Activated T-cell treated with anti-CD3 and anti-CD28 coated beads, Interleukin-2, amount 50 U/mL, for 24 hours (primary cell): ENCODE measurements at regions not wholly inside any gene's neighbourhood (a gene's known extent, or its start where the extent isn't known, plus 50 kb on each side); places are given as distances from the start of the nearest gene placed in this dataset.
"Not testable (repeated sequence)": the region's sequence is repeated elsewhere in the genome, so short reads cannot be mapped to it uniquely, and the experiment has no call there.

Source experiments
- DNase-seq: peaks from one replicate; pipeline ENCODE4 v3.0.0-alpha.2; 2020
- H3K27ac Mint-ChIP-seq: 2 replicates; pipeline ENCODE4 v1.8.0; 2020; ENCODE audit warnings: mild to moderate bottlenecking, mixed read lengths
- H3K27me3 Mint-ChIP-seq: 2 replicates; pipeline ENCODE4 v1.8.0; 2020; ENCODE audit warnings: mixed read lengths
- H3K36me3 Mint-ChIP-seq: 2 replicates; pipeline ENCODE4 v1.8.0; 2020; ENCODE audit warnings: low read depth, mixed read lengths
- H3K4me1 Mint-ChIP-seq: 2 replicates; pipeline ENCODE4 v1.8.0; 2020; ENCODE audit warnings: low read depth, mixed read lengths
- H3K4me3 Mint-ChIP-seq: 2 replicates; pipeline ENCODE4 v1.8.0; 2020; ENCODE audit warnings: mild to moderate bottlenecking, moderate library complexity, mixed read lengths
- H3K9me3 Mint-ChIP-seq: 2 replicates; pipeline ENCODE4 v1.8.0; 2020; ENCODE audit warnings: mixed read lengths

- Mint-ChIP-seq H3K4me1 (peaks cover 2% of the 10 kb centered on the region), H3K36me3 (no peaks in the 10 kb centered on the region), H3K27me3 (no peaks in the 10 kb centered on the region), H3K27ac (no peak overlapping the region), H3K4me3 (no peak overlapping the region), H3K9me3 (no peaks in the 10 kb centered on the region)
- DNase-seq, result no peak
Observed at GRCh38 chr3:31086698-31087097, 192.2 kb upstream of the GADL1 start.

DNA sequence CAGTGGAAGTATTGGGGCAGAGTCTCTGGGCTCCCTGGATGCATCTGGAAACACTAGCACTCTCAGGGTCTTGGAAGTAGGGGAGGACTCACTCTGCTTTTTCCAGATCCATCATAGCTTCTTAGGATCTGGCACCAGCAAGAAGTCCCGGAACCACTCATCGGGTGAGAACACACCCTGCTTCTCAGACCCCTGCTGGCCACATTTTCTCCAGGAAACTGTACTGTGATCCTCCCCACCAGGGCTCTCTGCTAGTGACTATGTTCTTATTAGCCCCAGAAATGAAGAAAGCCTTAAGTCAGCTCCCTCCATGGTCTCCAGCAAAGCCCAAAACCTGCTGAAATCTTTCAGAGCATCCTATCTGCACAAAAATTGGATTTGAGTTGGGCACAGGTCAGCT, 197.3 kb upstream of the GADL1 start:
- no peak for DNase-seq
- Mint-ChIP-seq H3K36me3 (no peaks in the 10 kb centered on the region), H3K9me3 (no peaks in the 10 kb centered on the region), H3K27me3 (no peaks in the 10 kb centered on the region), H3K27ac (no peak overlapping the region), H3K4me1 (peaks cover 5% of the 10 kb centered on the region), H3K4me3 (no peak overlapping the region)

DNA sequence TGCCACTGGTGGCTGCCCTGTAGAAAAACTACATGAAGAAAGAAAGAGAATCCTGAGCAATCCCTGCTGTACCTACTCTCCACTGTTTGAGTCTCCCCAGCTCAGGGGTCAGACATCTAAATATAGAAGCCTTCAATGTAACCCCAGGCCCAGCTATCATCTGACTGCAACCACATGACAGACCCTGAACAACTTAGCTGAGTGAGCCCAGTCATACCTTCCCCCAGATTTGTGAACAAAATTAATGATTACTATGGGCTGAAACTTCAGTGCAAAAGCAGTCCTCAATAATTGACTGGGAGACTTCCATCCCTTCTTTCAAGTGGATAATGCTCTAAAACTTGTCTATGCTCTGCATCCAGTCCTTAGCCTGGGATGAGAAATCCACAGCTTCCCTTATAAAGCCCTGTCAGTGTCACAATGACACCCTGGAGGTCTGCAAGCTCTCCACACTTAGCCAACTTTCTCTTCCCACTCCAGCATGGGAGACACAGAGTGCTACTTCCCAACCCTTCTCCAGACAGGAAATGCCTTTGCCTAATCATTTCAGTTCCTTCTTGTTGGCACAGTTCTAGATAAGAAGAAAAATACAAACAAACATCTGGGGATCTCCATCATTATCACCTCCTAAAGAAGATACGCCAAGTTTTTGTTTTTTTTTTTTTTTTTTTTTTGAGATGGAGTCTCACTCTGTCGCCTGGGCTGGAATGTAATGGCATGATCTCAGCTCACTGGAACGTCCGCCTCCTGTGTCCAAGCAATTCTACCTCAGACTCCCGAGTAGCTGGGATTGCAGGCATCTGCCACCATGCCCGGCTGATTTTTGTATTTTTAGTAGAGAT, 198.5 kb upstream of the GADL1 start:
- no peaks in the 10 kb centered on the region for H3K27me3 Mint-ChIP-seq
- H3K4me1 Mint-ChIP-seq, result peaks cover 7% of the 10 kb centered on the region
- H3K9me3 Mint-ChIP-seq, result no peaks in the 10 kb centered on the region
- no peaks in the 10 kb centered on the region for H3K36me3 Mint-ChIP-seq
- H3K27ac Mint-ChIP-seq, result no peak overlapping the region
- no peak for DNase-seq
- H3K4me3 Mint-ChIP-seq, result no peak overlapping the region

DNA sequence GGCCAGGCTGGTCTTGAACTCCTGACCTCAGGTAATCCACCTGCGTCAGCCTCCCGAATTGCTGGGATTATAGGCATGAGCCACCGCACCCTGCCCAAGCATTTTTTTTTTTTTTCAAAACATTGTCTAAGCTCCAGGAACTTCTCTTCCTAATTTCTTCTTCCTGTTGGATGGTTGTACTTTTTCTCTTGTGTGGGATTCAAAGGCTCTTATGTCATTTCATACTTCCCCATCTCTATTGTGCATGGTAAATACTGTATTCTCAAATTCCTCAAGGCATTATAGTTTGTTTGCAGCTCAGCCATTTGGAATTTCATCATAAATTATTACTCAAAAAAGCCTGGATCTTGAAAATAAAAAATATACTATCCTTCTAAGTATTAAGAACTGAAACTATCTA, 199.1 kb upstream of the GADL1 start:
- Mint-ChIP-seq H3K27ac (no peak overlapping the region), H3K9me3 (no peaks in the 10 kb centered on the region), H3K36me3 (no peaks in the 10 kb centered on the region), H3K4me3 (no peak overlapping the region), H3K27me3 (no peaks in the 10 kb centered on the region), H3K4me1 (peaks cover 7% of the 10 kb centered on the region)
- no peak for DNase-seq

- DNase-seq, result no peak
- peaks cover 7% of the 10 kb centered on the region for H3K4me1 Mint-ChIP-seq
- H3K9me3 Mint-ChIP-seq, result no peaks in the 10 kb centered on the region
- no peak overlapping the region for H3K27ac Mint-ChIP-seq
- H3K27me3 Mint-ChIP-seq, result no peaks in the 10 kb centered on the region
- no peak overlapping the region for H3K4me3 Mint-ChIP-seq
- H3K36me3 Mint-ChIP-seq, result no peaks in the 10 kb centered on the region
Observed at GRCh38 chr3:31094048-31094447, 199.6 kb upstream of the GADL1 start.

DNA sequence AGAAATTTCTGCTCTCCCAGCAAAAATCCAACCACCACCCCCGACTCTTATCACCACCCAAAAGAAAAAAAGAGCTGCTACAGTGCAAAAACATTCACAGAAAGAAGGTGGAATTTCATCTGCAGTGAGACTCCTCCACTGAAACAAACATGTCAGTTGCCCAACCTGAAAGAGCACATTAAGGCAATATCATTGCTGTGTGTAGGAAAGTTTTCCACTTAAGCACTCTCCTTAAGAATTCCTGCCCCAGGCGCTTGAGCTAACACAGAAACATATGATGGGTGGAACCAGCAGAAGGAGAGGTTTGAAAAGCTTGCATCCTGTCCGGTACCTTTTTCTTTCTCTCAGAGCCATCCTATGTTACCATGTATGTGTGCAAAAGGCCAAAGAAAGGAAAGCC, 200.8 kb upstream of the GADL1 start:
- Mint-ChIP-seq H3K4me1 (peaks cover 6% of the 10 kb centered on the region), H3K9me3 (no peaks in the 10 kb centered on the region), H3K27ac (no peak overlapping the region), H3K4me3 (no peak overlapping the region), H3K27me3 (no peaks in the 10 kb centered on the region), H3K36me3 (no peaks in the 10 kb centered on the region)
- no peak for DNase-seq

GRCh38 chr3:31096661-31097395, 202.4 kb upstream of the GADL1 start:
- Mint-ChIP-seq H3K4me3 (no peak overlapping the region), H3K9me3 (peaks cover 4% of the 10 kb centered on the region), H3K27ac (no peak overlapping the region), H3K4me1 (peaks cover 10% of the 10 kb centered on the region), H3K36me3 (no peaks in the 10 kb centered on the region), H3K27me3 (no peaks in the 10 kb centered on the region)
- no peak for DNase-seq

DNA sequence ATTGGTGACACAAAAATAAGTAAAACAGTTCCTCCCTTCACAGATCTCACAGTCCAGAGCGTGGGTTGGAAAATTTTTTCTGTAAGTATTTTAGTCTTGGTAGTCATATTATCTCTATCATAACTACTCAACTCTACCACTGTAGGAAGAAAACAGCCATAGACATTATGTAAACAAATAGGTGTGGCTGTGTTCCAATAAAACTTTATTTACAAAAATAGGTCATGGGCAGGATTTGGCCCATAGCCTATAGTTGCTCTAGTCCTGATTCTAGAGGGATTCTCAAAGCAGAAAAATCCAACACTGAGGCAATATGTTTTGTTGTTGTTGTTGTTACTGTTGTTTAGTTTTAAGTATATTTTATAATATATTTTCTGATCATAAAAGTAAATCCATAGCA, 206.1 kb upstream of the GADL1 start:
- no peak overlapping the region for H3K27ac Mint-ChIP-seq
- H3K4me1 Mint-ChIP-seq, result peaks cover 28% of the 10 kb centered on the region
- H3K4me3 Mint-ChIP-seq, result no peak overlapping the region
- peaks cover 7% of the 10 kb centered on the region for H3K9me3 Mint-ChIP-seq
- DNase-seq, result no peak
- no peaks in the 10 kb centered on the region for H3K27me3 Mint-ChIP-seq
- no peaks in the 10 kb centered on the region for H3K36me3 Mint-ChIP-seq

DNA sequence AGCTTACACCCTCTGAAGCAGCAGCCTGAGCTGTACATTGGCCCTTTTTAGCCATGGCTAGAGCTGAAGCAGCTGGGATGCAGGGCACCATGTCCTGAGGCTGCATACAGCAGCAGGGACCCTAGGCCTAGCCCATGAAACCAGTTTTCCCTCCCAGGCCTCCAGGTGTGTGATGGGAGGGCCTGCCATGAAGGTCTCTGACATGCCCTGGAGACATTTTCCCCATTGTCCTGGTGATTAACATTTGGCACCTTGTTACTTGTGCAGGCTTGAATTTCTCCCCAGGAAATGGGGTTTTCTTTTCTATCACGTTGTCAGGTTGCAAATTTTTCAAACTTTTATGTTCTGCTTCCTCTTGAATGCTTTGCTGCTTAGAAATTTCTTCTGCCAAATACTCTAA, 206.8 kb upstream of the GADL1 start:
- not testable (repeated sequence) for H3K27ac Mint-ChIP-seq, H3K9me3 Mint-ChIP-seq, H3K36me3 Mint-ChIP-seq, DNase-seq, H3K27me3 Mint-ChIP-seq, H3K4me3 Mint-ChIP-seq
- peaks cover 36% of the 10 kb centered on the region for H3K4me1 Mint-ChIP-seq

DNA sequence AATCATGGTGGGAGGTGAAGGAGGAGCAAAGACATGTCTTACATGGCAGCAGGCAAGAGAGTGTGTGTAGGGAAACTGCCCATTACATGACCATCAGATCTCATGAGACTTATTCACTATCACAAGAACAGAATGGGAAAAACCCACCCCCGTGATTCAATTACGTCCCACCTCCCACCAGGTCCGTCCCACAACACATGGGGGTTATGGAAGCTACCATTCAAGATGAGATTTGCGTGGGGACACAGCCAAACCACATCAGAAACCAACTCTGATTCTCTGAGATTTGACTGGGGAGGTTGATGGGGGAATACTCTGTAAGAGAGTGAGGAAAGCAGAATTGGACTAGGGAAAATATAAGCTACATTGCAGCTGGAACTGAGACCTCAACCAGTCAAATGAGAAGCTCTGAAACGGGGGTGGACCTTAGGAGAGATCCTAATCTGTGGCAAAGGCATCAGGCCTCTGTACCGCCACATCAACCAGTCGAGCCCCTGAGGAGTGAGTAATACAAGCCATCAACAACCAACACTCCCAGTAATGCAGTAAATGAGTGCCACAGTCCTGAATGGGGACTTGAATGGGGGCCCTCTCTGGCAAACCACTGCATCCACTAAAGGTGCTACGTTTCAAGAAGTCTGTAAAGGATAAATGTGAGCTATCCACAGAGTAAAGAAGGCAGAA, 207.9 kb upstream of the GADL1 start:
- H3K27ac Mint-ChIP-seq, result no peak overlapping the region
- H3K9me3 Mint-ChIP-seq, result peaks cover 7% of the 10 kb centered on the region
- peak; percentile 38 for DNase-seq
- H3K36me3 Mint-ChIP-seq, result no peaks in the 10 kb centered on the region
- no peaks in the 10 kb centered on the region for H3K27me3 Mint-ChIP-seq
- H3K4me3 Mint-ChIP-seq, result no peak overlapping the region
- peaks cover 39% of the 10 kb centered on the region for H3K4me1 Mint-ChIP-seq

DNA sequence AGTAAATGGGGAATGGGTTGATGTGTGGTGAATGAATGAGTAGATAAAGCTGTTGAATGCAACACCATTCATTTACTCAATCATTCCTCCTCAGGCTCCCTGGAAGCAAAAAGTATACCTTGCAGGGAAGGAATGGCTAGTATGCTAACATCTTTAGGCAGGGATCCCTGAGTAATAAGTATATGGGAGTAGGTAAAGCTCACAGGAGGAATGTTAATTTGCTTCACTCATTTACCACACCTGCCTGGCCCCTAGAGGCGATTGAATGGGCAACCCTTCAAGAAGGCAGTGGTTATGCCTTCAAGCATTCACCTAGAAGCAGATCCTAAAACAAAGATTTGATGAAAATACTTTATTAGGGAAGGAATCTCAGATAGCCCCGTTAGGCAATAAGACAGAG, 208.7 kb upstream of the GADL1 start:
- Mint-ChIP-seq H3K9me3 (peaks cover 7% of the 10 kb centered on the region), H3K27me3 (no peaks in the 10 kb centered on the region), H3K36me3 (no peaks in the 10 kb centered on the region), H3K27ac (no peak overlapping the region), H3K4me3 (no peak overlapping the region), H3K4me1 (peaks cover 39% of the 10 kb centered on the region)
- no peak for DNase-seq

DNA sequence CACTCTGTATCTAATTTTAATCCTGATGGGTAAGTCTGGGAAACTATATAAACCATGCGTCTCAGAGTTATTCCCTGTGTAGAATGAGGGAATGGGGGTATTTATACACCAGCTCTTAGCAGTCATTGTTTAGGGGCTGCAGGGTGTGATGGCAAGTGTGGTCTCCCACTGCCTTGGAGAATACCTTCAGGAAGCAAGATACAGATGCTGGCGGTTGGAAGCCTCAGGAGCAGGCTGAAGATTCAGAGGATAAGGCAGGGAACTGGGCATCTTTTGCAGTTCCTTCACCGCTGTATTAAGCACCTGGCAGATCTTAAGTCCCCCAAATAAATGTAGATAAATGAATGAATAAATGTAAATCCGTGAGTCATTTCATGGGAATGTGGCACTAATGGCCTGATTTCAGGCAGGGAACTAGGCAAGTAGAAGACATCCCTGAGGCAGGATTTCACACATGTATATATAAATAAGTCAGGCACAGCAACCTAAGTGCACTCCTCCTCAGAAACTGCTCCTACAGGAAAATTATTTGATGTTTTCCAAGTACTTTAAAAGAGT, 209.2 kb upstream of the GADL1 start:
- Mint-ChIP-seq H3K9me3 (peaks cover 7% of the 10 kb centered on the region), H3K4me1 (peaks cover 39% of the 10 kb centered on the region), H3K27ac (no peak overlapping the region), H3K27me3 (no peaks in the 10 kb centered on the region), H3K4me3 (no peak overlapping the region), H3K36me3 (no peaks in the 10 kb centered on the region)
- DNase-seq, result no peak

GRCh38 chr3:31105011-31105410, 210.6 kb upstream of the GADL1 start:
- no peak for DNase-seq
- H3K4me1 Mint-ChIP-seq, result peaks cover 39% of the 10 kb centered on the region
- H3K9me3 Mint-ChIP-seq, result peaks cover 7% of the 10 kb centered on the region
- no peaks in the 10 kb centered on the region for H3K27me3 Mint-ChIP-seq
- no peak overlapping the region for H3K27ac Mint-ChIP-seq
- H3K36me3 Mint-ChIP-seq, result no peaks in the 10 kb centered on the region
- no peak overlapping the region for H3K4me3 Mint-ChIP-seq

GRCh38 chr3:31105438-31106077, 211.1 kb upstream of the GADL1 start:
- H3K9me3 Mint-ChIP-seq, result peaks cover 7% of the 10 kb centered on the region
- peak overlapping the region; percentile 16 for H3K4me3 Mint-ChIP-seq
- H3K36me3 Mint-ChIP-seq, result no peaks in the 10 kb centered on the region
- H3K27ac Mint-ChIP-seq, result peak overlapping the region; percentile 24
- H3K27me3 Mint-ChIP-seq, result no peaks in the 10 kb centered on the region
- peaks cover 39% of the 10 kb centered on the region for H3K4me1 Mint-ChIP-seq
- DNase-seq, result no peak
